CD14-positive monocyte (primary cell): ENCODE measurements at regions not wholly inside any gene's neighbourhood (a gene's known extent, or its start where the extent isn't known, plus 50 kb on each side); places are given as distances from the start of the nearest gene placed in this dataset.

Experiments
- DNase-seq, 3 donors: peaks; one replicate each; pipeline ENCODE4 v3.0.0-alpha.2; 2011 to 2022
- H2AFZ ChIP-seq: 2 replicates; pipeline ENCODE4 v1.6.0; 2012; ENCODE audit warnings: mild to moderate bottlenecking, low read depth, low read length, inconsistent platforms; ENCODE audit not compliant: insufficient read depth, poor library complexity, severe bottlenecking
- H3K27ac ChIP-seq, 2 donors: 1 replicate in 1 of 2; 2 replicates in 1 of 2; pipeline ENCODE4 v1.5.1; 2012 to 2013; ENCODE audit warnings: low read length in 2 of 2, control low read depth in 1 of 2, inconsistent platforms in 1 of 2, low read depth in 1 of 2, mild to moderate bottlenecking in 1 of 2
- H3K27me3 ChIP-seq, 2 donors: one replicate each; pipeline versions ENCODE4 v1.6.0 to v1.6.1; 2011 to 2013; ENCODE audit warnings: low read length in 2 of 2; ENCODE audit not compliant: control insufficient read depth in 2 of 2, insufficient read depth in 2 of 2
- H3K36me3 ChIP-seq, 2 donors: replicated peaks in 1 of 2; 1 replicate in 1 of 2; 2 replicates in 1 of 2; pipeline versions ENCODE4 v1.5.1 to v1.6.1; 2012 to 2013; ENCODE audit warnings: low read length in 2 of 2, control low read depth in 1 of 2, inconsistent platforms in 1 of 2, mild to moderate bottlenecking in 1 of 2; ENCODE audit not compliant: insufficient read depth in 2 of 2, control insufficient read depth in 1 of 2
- H3K4me1 ChIP-seq, 2 donors: 1 replicate in 1 of 2; 2 replicates in 1 of 2; pipeline versions ENCODE4 v1.5.1 to v1.6.1; 2012 to 2013; ENCODE audit warnings: low read length in 2 of 2, control low read depth in 1 of 2, inconsistent platforms in 1 of 2, mild to moderate bottlenecking in 1 of 2, moderate library complexity in 1 of 2; ENCODE audit not compliant: insufficient read depth in 2 of 2, control insufficient read depth in 1 of 2
- H3K4me2 ChIP-seq: replicated peaks from 2 replicates; pipeline ENCODE3; 2012; ENCODE audit warnings: low read length, moderate library complexity, mild to moderate bottlenecking; ENCODE audit not compliant: poor library complexity, severe bottlenecking; ENCODE audit errors: extremely low read depth
- H3K4me3 ChIP-seq, 3 experiments: fragments of 200-600 bp in 1 of 3; sonication (generic) in 1 of 3; replicated peaks in 1 of 3; 1 replicate in 2 of 3; 2 replicates in 1 of 3; pipeline ENCODE4 v1.5.1; 2011 to 2013; ENCODE audit warnings: low read length in 3 of 3, mild to moderate bottlenecking in 3 of 3, control low read depth in 2 of 3, low read depth in 2 of 3, inconsistent platforms in 1 of 3, moderate library complexity in 1 of 3
- H3K79me2 ChIP-seq: 2 replicates; pipeline ENCODE4 v1.6.0; 2012; ENCODE audit warnings: mild to moderate bottlenecking, control low read depth, inconsistent platforms, low read length, moderate library complexity; ENCODE audit not compliant: insufficient read depth
- H3K9ac ChIP-seq: 2 replicates; pipeline ENCODE4 v1.6.0; 2017; ENCODE audit warnings: low read length, mild to moderate bottlenecking; ENCODE audit not compliant: insufficient read depth, poor library complexity, severe bottlenecking
- H3K9me3 ChIP-seq, 2 donors: replicated peaks in 1 of 2; 1 replicate in 1 of 2; 2 replicates in 1 of 2; pipeline versions ENCODE4 v1.5.1 to v1.6.1; 2012 to 2013; ENCODE audit warnings: low read length in 2 of 2, control low read depth in 1 of 2; ENCODE audit not compliant: control insufficient read depth in 1 of 2, insufficient read depth in 1 of 2
- H4K20me1 ChIP-seq: 2 replicates; pipeline ENCODE4 v1.6.0; 2012; ENCODE audit warnings: mild to moderate bottlenecking, low read length, control low read depth, moderate library complexity; ENCODE audit not compliant: insufficient read depth
- H3K27ac Mint-ChIP-seq, 7 donors: one replicate each; pipeline ENCODE4 v1.8.0; 2020; ENCODE audit warnings: mild to moderate bottlenecking in 7 of 7, mixed read lengths in 7 of 7, moderate library complexity in 6 of 7, inconsistent platforms in 2 of 7
- H3K27me3 Mint-ChIP-seq, 3 donors: one replicate each; pipeline ENCODE4 v1.8.0; 2021 to 2022; ENCODE audit warnings: low read depth in 3 of 3, mild to moderate bottlenecking in 3 of 3, mixed read lengths in 3 of 3, moderate library complexity in 3 of 3, inconsistent platforms in 1 of 3
- H3K36me3 Mint-ChIP-seq, 2 donors: one replicate each; pipeline ENCODE4 v1.8.0; 2020; ENCODE audit warnings: mixed read lengths in 2 of 2, inconsistent platforms in 1 of 2, mild to moderate bottlenecking in 1 of 2
- H3K4me1 Mint-ChIP-seq: one replicate; pipeline ENCODE4 v1.8.0; 2020; ENCODE audit warnings: mild to moderate bottlenecking, mixed read lengths
- H3K4me3 Mint-ChIP-seq, 2 donors: one replicate each; pipeline ENCODE4 v1.8.0; 2020; ENCODE audit warnings: mild to moderate bottlenecking in 2 of 2, mixed read lengths in 2 of 2, moderate library complexity in 1 of 2
- H3K9me3 Mint-ChIP-seq, 7 donors: one replicate each; pipeline ENCODE4 v1.8.0; 2020 to 2022; ENCODE audit warnings: mixed read lengths in 7 of 7, mild to moderate bottlenecking in 6 of 7, moderate library complexity in 6 of 7, inconsistent platforms in 2 of 7
- WGBS: methylation state at CpG from one replicate; pipeline ENCODE4 v1.1.5; 2013; ENCODE audit warnings: missing lambda C conversion rate; ENCODE audit not compliant: insufficient coverage; 5-methylcytosine and 5-hydroxymethylcytosine counted together
- intact Hi-C, 2 donors: fragments of 100-400 bp; cut with micrococcal nuclease; formaldehyde crosslinking; loops; one replicate each; pipeline versions ENCODE4 v1.15.0 to v1.15.1; 2023
- TF ChIP-seq, protein P1 (sequence below): fragments of 200-600 bp; IDR thresholded peaks from one replicate; pipeline ENCODE4 v1.8.0; 2022; ENCODE audit warnings: antibody characterized with exemption, mild to moderate bottlenecking

DNA sequence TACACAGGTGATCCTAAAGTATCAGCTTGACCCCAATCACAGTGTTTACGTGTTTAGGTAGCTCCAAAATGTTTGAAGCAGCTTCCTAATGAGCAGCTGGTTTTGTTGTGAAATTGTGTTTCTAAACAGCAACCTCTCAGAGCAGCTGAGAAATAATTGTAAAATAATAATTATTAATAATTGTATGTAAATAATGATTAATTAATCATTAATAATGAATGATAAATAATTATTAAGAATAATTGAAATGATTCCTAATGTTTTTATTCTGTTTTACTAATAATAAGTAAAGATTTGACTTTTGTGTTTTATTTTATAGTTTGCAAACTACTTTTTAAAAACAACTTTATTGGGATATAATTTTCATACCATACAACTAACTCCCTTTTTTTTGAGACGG lies 182.2 kb downstream of the URB2 start:
- TF ChIP-seq, protein P1, sequence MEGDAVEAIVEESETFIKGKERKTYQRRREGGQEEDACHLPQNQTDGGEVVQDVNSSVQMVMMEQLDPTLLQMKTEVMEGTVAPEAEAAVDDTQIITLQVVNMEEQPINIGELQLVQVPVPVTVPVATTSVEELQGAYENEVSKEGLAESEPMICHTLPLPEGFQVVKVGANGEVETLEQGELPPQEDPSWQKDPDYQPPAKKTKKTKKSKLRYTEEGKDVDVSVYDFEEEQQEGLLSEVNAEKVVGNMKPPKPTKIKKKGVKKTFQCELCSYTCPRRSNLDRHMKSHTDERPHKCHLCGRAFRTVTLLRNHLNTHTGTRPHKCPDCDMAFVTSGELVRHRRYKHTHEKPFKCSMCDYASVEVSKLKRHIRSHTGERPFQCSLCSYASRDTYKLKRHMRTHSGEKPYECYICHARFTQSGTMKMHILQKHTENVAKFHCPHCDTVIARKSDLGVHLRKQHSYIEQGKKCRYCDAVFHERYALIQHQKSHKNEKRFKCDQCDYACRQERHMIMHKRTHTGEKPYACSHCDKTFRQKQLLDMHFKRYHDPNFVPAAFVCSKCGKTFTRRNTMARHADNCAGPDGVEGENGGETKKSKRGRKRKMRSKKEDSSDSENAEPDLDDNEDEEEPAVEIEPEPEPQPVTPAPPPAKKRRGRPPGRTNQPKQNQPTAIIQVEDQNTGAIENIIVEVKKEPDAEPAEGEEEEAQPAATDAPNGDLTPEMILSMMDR: no peak
- no peak for DNase-seq
- H3K9me3 Mint-ChIP-seq: peaks cover 21 to 51% (median 49%) of the 10 kb centered on the region in 7 donors

DNA sequence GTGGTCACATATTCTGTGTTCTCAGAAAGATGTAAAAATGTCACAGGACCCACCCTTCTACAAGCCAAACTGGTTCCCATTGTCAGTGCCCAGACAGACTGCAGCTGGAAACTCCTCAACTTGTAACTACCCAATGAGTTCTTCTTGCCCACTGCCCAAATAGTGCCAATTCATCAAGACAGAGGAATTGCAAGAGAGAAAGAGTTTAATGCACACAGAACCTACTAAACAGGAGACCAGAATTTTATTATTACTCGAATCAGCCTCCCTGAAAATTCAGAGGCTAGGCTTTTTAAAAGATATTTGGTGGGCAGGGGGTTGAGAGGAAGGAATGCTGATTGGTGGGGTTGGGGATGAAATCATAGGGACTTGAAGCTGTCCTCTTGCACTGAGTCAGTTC lies 184.1 kb downstream of the URB2 start:
- H4K20me1 ChIP-seq: no peaks in the 10 kb centered on the region
- no peak overlapping the region for H3K9ac ChIP-seq
- WGBS: 100% methylated on average over 1 of the region's 1 CpG
- no peaks in the 10 kb centered on the region for H3K4me1 Mint-ChIP-seq
- H3K4me2 ChIP-seq: no peak overlapping the region
- H3K4me3 Mint-ChIP-seq: no peak overlapping the region
- no peak overlapping the region for H3K4me3 ChIP-seq
- H3K27me3 Mint-ChIP-seq: peaks cover 1 to 10% (median 3%) of the 10 kb centered on the region in 3 donors
- no peaks in the 10 kb centered on the region for H3K36me3 ChIP-seq
- peaks cover 15 to 40% (median 36%) of the 10 kb centered on the region in 7 donors for H3K9me3 Mint-ChIP-seq
- no peaks in the 10 kb centered on the region for H3K79me2 ChIP-seq
- no peaks in the 10 kb centered on the region for H3K4me1 ChIP-seq
- H3K9me3 ChIP-seq: peaks cover 33% of the 10 kb centered on the region in 2 donors
- no peak overlapping the region for H3K27ac ChIP-seq
- TF ChIP-seq, protein P1: no peak
- intact Hi-C loops: no loop called here
- no peaks in the 10 kb centered on the region for H3K27me3 ChIP-seq
- no peaks in the 10 kb centered on the region for H3K36me3 Mint-ChIP-seq
- no peak overlapping the region for H2AFZ ChIP-seq
- H3K27ac Mint-ChIP-seq: no peak overlapping the region
- DNase-seq: no peak

More for the DNA sequence above, 182.2 kb downstream of the URB2 start:
- Mint-ChIP-seq H3K27ac (no peak overlapping the region), H3K36me3 (no peaks in the 10 kb centered on the region), H3K4me1 (no peaks in the 10 kb centered on the region), H3K4me3 (no peak overlapping the region), H3K27me3 (peaks cover 1 to 9% (median 2%) of the 10 kb centered on the region in 3 donors)
- Histone ChIP-seq H3K4me2 (no peak overlapping the region), H3K9ac (no peak overlapping the region), H3K4me1 (no peaks in the 10 kb centered on the region), H3K79me2 (no peaks in the 10 kb centered on the region), H3K9me3 (peaks cover 45% of the 10 kb centered on the region in 2 donors), H3K27me3 (no peaks in the 10 kb centered on the region), H3K4me3 (no peak overlapping the region), H3K27ac (no peak overlapping the region), H4K20me1 (no peaks in the 10 kb centered on the region), H3K36me3 (no peaks in the 10 kb centered on the region), H2AFZ (no peak overlapping the region)
- intact Hi-C loops: no loop called here
- WGBS: 67% methylated on average over 1 of the region's 2 CpGs
